ENCODE measurements at regions not wholly inside any gene's neighbourhood (a gene's known extent, or its start where the extent isn't known, plus 50 kb on each side); places are given as distances from the start of the nearest gene placed in this dataset.

- no peak for TF ChIP-seq CTCF (IDR thresholded peaks at IDR 0.05)
- TF ChIP-seq GATA2 (CRISPR knock-in tag; IDR thresholded peaks at IDR 0.05), result no peak
- TF ChIP-seq SIN3A (IDR thresholded peaks at IDR 0.05; ENCODE audit: borderline replicate concordance, low read depth, low read length), result no peak
- TF ChIP-seq SMC3 (IDR thresholded peaks at IDR 0.05; ENCODE audit: low read depth, low read length), result no peak
- no peak for TF ChIP-seq USF2 (IDR thresholded peaks at IDR 0.05; ENCODE audit: borderline replicate concordance, low read depth, low read length)
- TF ChIP-seq POLR2AphosphoS5 (IDR thresholded peaks at IDR 0.05; ENCODE audit: low read depth, low read length), result no peak
These were observed 265.5 kb downstream of the EIPR1 start for GRCh38 chr2:3112131-3112530.
